ENCODE measurements at regions not wholly inside any gene's neighbourhood (a gene's known extent, or its start where the extent isn't known, plus 50 kb on each side); places are given as distances from the start of the nearest gene placed in this dataset.

GRCh38 chr2:83862600-83862999, 596.5 kb downstream of the SUCLG1 start:
- TF ChIP-seq CTCF (IDR thresholded peaks at IDR 0.05) (no peak), POLR2A (IDR thresholded peaks at IDR 0.05) (no peak)
